ENCODE measurements at regions not wholly inside any gene's neighbourhood (a gene's known extent, or its start where the extent isn't known, plus 50 kb on each side); places are given as distances from the start of the nearest gene placed in this dataset.
"Not testable (repeated sequence)": the region's sequence is repeated elsewhere in the genome, so short reads cannot be mapped to it uniquely, and the experiment has no call there.

GRCh38 chr20:48445827-48446226 lies 382.0 kb downstream of the PREX1 start:
- Histone ChIP-seq H3K18ac (ENCODE audit: low read length) (no peak overlapping the region), H4K8ac (ENCODE audit: low read depth, low read length) (no peak overlapping the region), H3K27me3 (ENCODE audit: insufficient read depth, low read length) (no peaks in the 10 kb centered on the region), H3K27ac (ENCODE audit: low read depth, low read length) (no peak overlapping the region), H2BK120ac (ENCODE audit: insufficient read depth, low read length, poor library complexity) (no peak overlapping the region), H3K9me3 (ENCODE audit: insufficient read depth, low read depth, low read length) (peaks cover 10% of the 10 kb centered on the region), H3K4me3 (ENCODE audit: low read depth, low read length) (no peak overlapping the region), H4K91ac (ENCODE audit: low read depth, low read length) (no peak overlapping the region), H3K23ac (ENCODE audit: low read length) (no peak overlapping the region), H4K12ac (ENCODE audit: low read depth, low read length) (no peak overlapping the region), H3K36me3 (ENCODE audit: control insufficient read depth in 1 of 2, insufficient read depth in 2 of 2, low read length in 2 of 2) (no peaks in the 10 kb centered on the region), H3K79me1 (ENCODE audit: low read length) (no peaks in the 10 kb centered on the region), H3K4me1 (ENCODE audit: control insufficient read depth in 1 of 2, insufficient read depth in 2 of 2, low read length in 2 of 2) (no peaks in the 10 kb centered on the region), H2BK12ac (ENCODE audit: low read length) (no peak overlapping the region), H2AFZ (ENCODE audit: insufficient read depth, low read length, poor library complexity) (no peak overlapping the region), H3K9ac (ENCODE audit: low read length) (no peak overlapping the region), H2AK5ac (ENCODE audit: low read length) (no peak overlapping the region), H3K4me2 (ENCODE audit: low read length) (no peak overlapping the region), H3K4ac (ENCODE audit: low read depth, low read length) (no peak overlapping the region), H3K79me2 (ENCODE audit: control insufficient read depth, insufficient read depth, low read length, poor library complexity) (no peaks in the 10 kb centered on the region), H2BK5ac (ENCODE audit: low read depth, low read length, poor library complexity) (no peak overlapping the region), H3K14ac (ENCODE audit: low read length) (no peak overlapping the region)
- DNase-seq = no peak
- no CpG with 5 or more reads among the region's 6 CpGs for WGBS (ENCODE audit: extremely low coverage, insufficient coverage, insufficient read length)

GRCh38 chr20:48444249-48444648 lies 383.6 kb downstream of the PREX1 start:
- Histone ChIP-seq H3K18ac (ENCODE audit: low read length) (no peak overlapping the region), H3K23ac (ENCODE audit: low read length) (no peak overlapping the region), H3K27me3 (ENCODE audit: insufficient read depth, low read length) (no peaks in the 10 kb centered on the region), H2BK5ac (ENCODE audit: low read depth, low read length, poor library complexity) (no peak overlapping the region), H3K14ac (ENCODE audit: low read length) (no peak overlapping the region), H4K91ac (ENCODE audit: low read depth, low read length) (no peak overlapping the region), H3K79me2 (ENCODE audit: control insufficient read depth, insufficient read depth, low read length, poor library complexity) (no peaks in the 10 kb centered on the region), H2AFZ (ENCODE audit: insufficient read depth, low read length, poor library complexity) (no peak overlapping the region), H3K4me1 (ENCODE audit: control insufficient read depth in 1 of 2, insufficient read depth in 2 of 2, low read length in 2 of 2) (no peaks in the 10 kb centered on the region), H3K9me3 (ENCODE audit: insufficient read depth, low read depth, low read length) (peaks cover 10% of the 10 kb centered on the region), H3K4me2 (ENCODE audit: low read length) (no peak overlapping the region), H3K27ac (ENCODE audit: low read depth, low read length) (no peak overlapping the region), H3K9ac (ENCODE audit: low read length) (no peak overlapping the region), H3K36me3 (ENCODE audit: control insufficient read depth in 1 of 2, insufficient read depth in 2 of 2, low read length in 2 of 2) (no peaks in the 10 kb centered on the region), H3K4me3 (ENCODE audit: low read depth, low read length) (no peak overlapping the region), H2BK120ac (ENCODE audit: insufficient read depth, low read length, poor library complexity) (no peak overlapping the region), H2AK5ac (ENCODE audit: low read length) (no peak overlapping the region), H3K79me1 (ENCODE audit: low read length) (no peaks in the 10 kb centered on the region), H2BK12ac (ENCODE audit: low read length) (no peak overlapping the region), H4K12ac (ENCODE audit: low read depth, low read length) (no peak overlapping the region), H3K4ac (ENCODE audit: low read depth, low read length) (no peak overlapping the region), H4K8ac (ENCODE audit: low read depth, low read length) (no peak overlapping the region)
- no peak for DNase-seq

GRCh38 chr20:48440916-48441315 lies 386.9 kb downstream of the PREX1 start:
- Histone ChIP-seq H3K36me3 (ENCODE audit: control insufficient read depth in 1 of 2, insufficient read depth in 2 of 2, low read length in 2 of 2) (no peaks in the 10 kb centered on the region), H2BK5ac (ENCODE audit: low read depth, low read length, poor library complexity) (no peak overlapping the region), H3K4me1 (ENCODE audit: control insufficient read depth in 1 of 2, insufficient read depth in 2 of 2, low read length in 2 of 2) (no peaks in the 10 kb centered on the region), H3K23ac (ENCODE audit: low read length) (no peak overlapping the region), H3K9ac (ENCODE audit: low read length) (no peak overlapping the region), H2AK5ac (ENCODE audit: low read length) (no peak overlapping the region), H4K8ac (ENCODE audit: low read depth, low read length) (no peak overlapping the region), H4K91ac (ENCODE audit: low read depth, low read length) (no peak overlapping the region), H3K79me1 (ENCODE audit: low read length) (no peaks in the 10 kb centered on the region), H3K14ac (ENCODE audit: low read length) (no peak overlapping the region), H3K27me3 (ENCODE audit: insufficient read depth, low read length) (no peaks in the 10 kb centered on the region), H3K4ac (ENCODE audit: low read depth, low read length) (no peak overlapping the region), H3K79me2 (ENCODE audit: control insufficient read depth, insufficient read depth, low read length, poor library complexity) (no peaks in the 10 kb centered on the region), H3K27ac (ENCODE audit: low read depth, low read length) (no peak overlapping the region), H3K18ac (ENCODE audit: low read length) (no peak overlapping the region), H3K4me2 (ENCODE audit: low read length) (no peak overlapping the region), H2AFZ (ENCODE audit: insufficient read depth, low read length, poor library complexity) (no peak overlapping the region), H2BK12ac (ENCODE audit: low read length) (no peak overlapping the region), H3K9me3 (ENCODE audit: insufficient read depth, low read depth, low read length) (peaks cover 12% of the 10 kb centered on the region), H3K4me3 (ENCODE audit: low read depth, low read length) (no peak overlapping the region), H2BK120ac (ENCODE audit: insufficient read depth, low read length, poor library complexity) (no peak overlapping the region), H4K12ac (ENCODE audit: low read depth, low read length) (no peak overlapping the region)
- DNase-seq = no peak
- no CpG with 5 or more reads among the region's 8 CpGs for WGBS (ENCODE audit: extremely low coverage, insufficient coverage, insufficient read length)

GRCh38 chr20:48440261-48440660 lies 387.5 kb downstream of the PREX1 start:
- WGBS (ENCODE audit: extremely low coverage, insufficient coverage, insufficient read length) = no CpG with 5 or more reads among the region's 3 CpGs
- not testable (repeated sequence) for H3K27me3 ChIP-seq (ENCODE audit: insufficient read depth, low read length); H2AK5ac ChIP-seq (ENCODE audit: low read length); H3K23ac ChIP-seq (ENCODE audit: low read length); H3K4me2 ChIP-seq (ENCODE audit: low read length); DNase-seq; H4K91ac ChIP-seq (ENCODE audit: low read depth, low read length); H3K9ac ChIP-seq (ENCODE audit: low read length); H3K79me2 ChIP-seq (ENCODE audit: control insufficient read depth, insufficient read depth, low read length, poor library complexity); H2AFZ ChIP-seq (ENCODE audit: insufficient read depth, low read length, poor library complexity); H3K4me3 ChIP-seq (ENCODE audit: low read depth, low read length); H4K12ac ChIP-seq (ENCODE audit: low read depth, low read length); H3K36me3 ChIP-seq (ENCODE audit: control insufficient read depth in 1 of 2, insufficient read depth in 2 of 2, low read length in 2 of 2); H3K4me1 ChIP-seq (ENCODE audit: control insufficient read depth in 1 of 2, insufficient read depth in 2 of 2, low read length in 2 of 2); H2BK120ac ChIP-seq (ENCODE audit: insufficient read depth, low read length, poor library complexity); H3K27ac ChIP-seq (ENCODE audit: low read depth, low read length); H3K4ac ChIP-seq (ENCODE audit: low read depth, low read length); H3K79me1 ChIP-seq (ENCODE audit: low read length); H3K14ac ChIP-seq (ENCODE audit: low read length); H3K18ac ChIP-seq (ENCODE audit: low read length); H4K8ac ChIP-seq (ENCODE audit: low read depth, low read length); H2BK12ac ChIP-seq (ENCODE audit: low read length); H2BK5ac ChIP-seq (ENCODE audit: low read depth, low read length, poor library complexity)
- peaks cover 12% of the 10 kb centered on the region for H3K9me3 ChIP-seq (ENCODE audit: insufficient read depth, low read depth, low read length)
